ENCODE measurements at regions not wholly inside any gene's neighbourhood (a gene's known extent, or its start where the extent isn't known, plus 50 kb on each side); places are given as distances from the start of the nearest gene placed in this dataset.
"Not testable (repeated sequence)": the region's sequence is repeated elsewhere in the genome, so short reads cannot be mapped to it uniquely, and the experiment has no call there.

DNA sequence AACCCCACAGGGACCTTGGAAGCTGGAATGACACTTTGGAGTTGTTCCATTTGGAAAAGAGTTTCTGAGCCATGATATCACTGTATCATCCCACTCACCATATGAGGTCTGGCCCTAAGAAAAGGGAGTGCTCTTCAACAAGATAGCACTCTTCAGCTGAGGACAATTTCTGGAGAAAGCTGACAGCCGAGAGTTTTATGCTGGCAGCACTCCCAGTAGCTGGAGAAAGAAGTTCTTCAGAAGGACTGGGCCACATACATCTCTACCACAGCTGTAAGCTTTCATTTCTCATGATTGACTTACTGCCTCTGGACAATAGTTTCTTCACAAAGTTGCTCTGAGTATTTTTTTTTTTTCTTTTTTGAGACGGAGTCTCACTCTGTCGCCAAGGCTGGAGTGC is 914.4 kb upstream of the ADAMTS5 start:
- not testable (repeated sequence) for DNase-seq (ENCODE audit: low read depth)

DNA sequence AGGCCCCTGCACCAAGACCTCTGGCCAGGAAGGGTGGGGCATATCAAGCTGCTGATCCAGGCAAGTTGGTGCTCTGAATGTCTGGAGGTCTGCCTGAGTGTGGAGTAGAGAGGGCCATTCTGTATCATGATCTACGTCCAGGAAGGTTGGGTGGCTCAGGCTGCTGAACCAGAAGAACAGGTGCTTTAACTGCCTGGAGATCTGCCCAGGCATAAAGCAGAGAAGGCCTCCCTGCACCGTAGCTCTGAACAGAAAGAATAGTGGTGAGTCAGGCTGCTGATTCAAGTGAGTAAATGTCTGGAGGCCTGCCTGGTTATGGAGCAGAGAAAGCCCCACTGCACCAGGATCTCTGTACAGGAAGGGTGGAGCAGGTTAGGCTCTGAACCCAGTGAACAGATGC is 905.5 kb upstream of the ADAMTS5 start:
- not testable (repeated sequence) for DNase-seq (ENCODE audit: low read depth)

- DNase-seq (ENCODE audit: low read depth) = not testable (repeated sequence)
Observed at GRCh38 chr21:27870755-27871154, 903.9 kb upstream of the ADAMTS5 start.

DNA sequence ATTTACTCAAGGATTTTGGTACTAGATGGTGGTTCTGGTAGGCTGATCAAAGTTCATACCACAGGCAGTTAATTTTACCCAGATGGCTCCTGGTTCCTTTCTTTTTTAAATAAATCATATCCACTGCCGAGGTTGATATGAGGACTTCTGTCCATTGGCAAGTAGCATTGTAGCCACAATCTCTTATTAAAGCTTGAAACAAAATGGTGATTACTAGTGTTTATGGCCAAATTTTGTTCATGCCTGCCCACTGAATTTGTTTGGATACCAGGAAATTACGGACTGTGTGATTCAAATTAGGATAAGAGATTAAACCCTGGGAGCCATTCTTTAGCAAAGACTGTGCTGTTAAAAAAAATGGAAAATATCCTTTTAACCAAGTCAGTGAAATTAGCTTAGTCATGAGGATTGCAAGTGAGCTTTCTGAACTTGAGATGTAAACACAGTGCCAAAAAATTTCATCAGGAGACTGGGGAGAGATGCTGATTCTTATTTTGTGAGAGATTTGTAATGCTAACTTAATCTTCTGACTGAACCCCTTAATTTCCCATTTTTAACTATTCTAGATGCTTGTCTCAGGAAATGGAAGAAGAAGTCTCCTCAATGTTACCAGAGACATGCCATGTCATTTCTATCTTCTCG is 893.5 kb upstream of the ADAMTS5 start:
- DNase-seq (ENCODE audit: low read depth) = not testable (repeated sequence)

- not testable (repeated sequence) for DNase-seq (ENCODE audit: low read depth)
Observed at GRCh38 chr21:27858053-27858825, 891.4 kb upstream of the ADAMTS5 start.

DNA sequence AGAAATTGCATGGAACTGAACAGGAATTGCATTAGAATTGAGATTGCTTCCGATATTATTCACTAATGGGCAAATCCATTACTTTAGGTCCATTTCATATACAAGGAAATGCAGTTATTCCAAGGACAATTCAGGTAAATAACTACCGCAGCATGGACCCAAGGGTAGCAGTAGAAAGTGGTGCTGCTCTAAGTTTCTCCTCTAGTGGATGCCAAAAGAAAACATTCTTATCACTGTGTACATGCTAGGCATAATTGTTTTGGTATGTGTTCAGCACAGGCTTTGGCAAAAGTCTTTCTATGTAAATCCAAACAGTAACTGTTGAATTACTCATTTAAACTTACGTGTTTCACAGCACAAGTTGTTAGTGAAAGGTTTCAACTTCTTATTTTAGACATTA is 890.1 kb upstream of the ADAMTS5 start:
- DNase-seq (ENCODE audit: low read depth) = not testable (repeated sequence)

GRCh38 chr21:27841084-27841672 is 874.3 kb upstream of the ADAMTS5 start:
- DNase-seq (ENCODE audit: low read depth) = no peak

DNA sequence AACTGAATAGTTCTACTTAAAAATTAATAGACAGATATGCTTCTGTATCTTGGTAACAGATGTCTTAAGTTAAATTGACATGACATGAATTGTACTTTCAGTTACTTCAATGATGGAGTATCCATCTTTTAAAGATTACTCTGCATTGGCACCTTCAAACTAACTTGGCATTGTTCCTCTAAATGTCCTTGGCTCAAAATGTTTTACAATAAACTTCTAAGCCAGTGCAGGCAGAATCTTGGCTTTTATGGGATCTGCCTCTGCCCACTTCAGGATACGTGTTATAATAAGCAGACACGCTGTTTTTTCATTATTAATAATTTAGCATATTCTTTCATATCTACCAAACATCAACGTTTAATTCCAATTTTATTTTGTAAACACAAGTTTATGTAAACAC is 873.4 kb upstream of the ADAMTS5 start:
- no peak for DNase-seq (ENCODE audit: low read depth)

- no peak for DNase-seq (ENCODE audit: low read depth)
Observed at GRCh38 chr21:27839512-27840115, 872.7 kb upstream of the ADAMTS5 start.

- no peak for DNase-seq (ENCODE audit: low read depth)
Observed at GRCh38 chr21:27838573-27838972, 871.7 kb upstream of the ADAMTS5 start.

DNA sequence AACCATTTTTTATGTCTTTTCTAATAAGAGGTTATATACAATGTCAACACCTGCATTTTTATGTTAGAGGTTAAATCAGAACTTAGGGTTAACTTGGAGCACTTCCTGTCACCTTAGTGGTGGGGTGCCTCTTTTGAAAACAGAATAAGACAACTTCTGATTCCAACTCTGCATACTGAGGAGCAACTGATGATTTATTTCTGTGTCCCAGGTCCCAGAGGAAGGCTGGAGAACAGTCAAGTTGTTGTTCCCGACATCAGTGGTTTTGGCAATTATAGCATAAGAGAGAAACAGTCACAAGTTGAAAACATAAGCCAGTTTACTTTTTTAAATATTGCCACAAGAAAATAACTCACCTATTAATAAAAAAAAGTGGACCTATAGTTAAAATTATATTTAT is 871.0 kb upstream of the ADAMTS5 start:
- no peak for DNase-seq (ENCODE audit: low read depth)

GRCh38 chr21:27833298-27833697 is 866.4 kb upstream of the ADAMTS5 start:
- DNase-seq (ENCODE audit: low read depth) = no peak

DNA sequence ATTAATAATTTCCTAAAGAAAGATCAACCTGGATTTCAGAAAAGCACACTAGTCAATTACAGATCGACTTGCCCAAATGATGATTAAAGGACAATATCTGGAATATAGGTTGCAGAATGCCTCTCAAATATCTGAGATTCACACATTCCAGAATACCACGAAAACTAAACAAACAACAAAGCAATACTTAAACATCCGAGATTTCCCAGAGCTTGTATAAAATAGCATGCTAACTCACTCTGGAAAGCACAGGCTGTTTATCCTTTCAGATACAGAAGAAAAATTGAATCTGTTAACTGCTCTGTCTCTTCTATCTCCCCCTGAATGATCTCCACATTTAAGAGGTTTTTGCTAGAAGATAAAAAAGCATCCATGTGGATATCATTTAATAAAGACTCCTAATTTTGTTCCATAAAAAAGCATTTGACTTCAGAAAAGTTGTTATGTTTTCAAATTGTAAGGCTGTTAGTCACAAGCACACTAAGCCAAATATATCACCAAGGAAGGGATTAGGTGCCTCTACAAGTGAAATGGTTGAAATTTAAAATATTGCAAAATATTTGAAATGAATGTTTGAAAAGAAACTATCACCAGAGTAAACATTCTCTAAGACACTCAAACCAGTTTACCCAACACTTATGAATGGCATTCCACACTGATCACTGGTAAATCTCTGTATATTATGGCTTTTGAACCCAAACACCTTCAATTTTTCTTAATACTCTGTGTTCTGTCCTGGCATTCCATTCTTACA is 865.1 kb upstream of the ADAMTS5 start:
- DNase-seq (ENCODE audit: low read depth) = no peak

- DNase-seq (ENCODE audit: low read depth) = no peak
Observed at GRCh38 chr21:27831177-27831576, 864.3 kb upstream of the ADAMTS5 start.

- DNase-seq (ENCODE audit: low read depth) = no peak
Observed at GRCh38 chr21:27827972-27828371, 861.1 kb upstream of the ADAMTS5 start.

DNA sequence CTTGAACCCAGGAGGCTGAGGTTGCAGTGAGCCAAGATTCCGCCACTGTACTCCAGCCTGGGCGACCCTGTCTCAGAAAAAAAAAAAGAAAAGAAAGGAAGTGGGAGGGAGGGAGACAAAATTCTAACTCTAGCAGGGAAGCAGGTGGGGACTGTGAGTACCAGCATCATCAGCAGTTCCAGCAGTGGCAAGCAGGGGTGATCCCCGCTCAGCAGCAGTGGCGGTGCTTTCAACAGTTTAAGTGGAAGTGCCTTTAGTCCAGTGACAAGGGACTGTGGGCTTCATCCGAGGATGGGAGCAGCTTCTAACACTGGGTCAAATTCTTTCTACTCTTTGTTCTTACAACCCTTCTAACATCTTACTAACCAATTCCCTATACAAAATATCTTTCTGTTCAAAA is 858.1 kb upstream of the ADAMTS5 start:
- DNase-seq (ENCODE audit: low read depth) = no peak

DNA sequence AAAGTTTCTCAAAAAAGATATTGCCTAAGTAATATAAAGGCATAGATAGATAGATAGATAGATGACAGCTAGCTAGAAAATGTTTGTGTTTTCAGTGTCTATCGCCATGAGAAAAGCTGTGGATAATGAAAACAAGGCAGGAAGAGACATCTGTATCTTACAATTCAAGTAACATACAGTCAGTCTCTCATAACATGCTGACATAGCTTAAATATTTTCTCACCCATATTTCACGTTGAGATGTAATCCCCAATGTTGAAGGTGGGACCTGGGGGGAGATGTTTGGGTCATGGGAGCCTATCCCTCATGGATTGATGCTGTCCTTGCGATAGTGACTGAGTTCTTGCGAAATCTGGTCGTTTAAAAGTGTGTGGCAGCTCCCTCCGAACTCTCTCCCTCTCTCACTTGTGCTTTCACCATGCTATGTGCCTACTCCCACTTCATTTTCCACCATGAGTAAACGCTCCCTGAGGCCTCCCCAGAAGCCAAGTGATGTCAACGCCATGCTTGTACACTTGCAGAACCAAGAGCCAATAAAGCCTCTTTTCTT is 856.8 kb upstream of the ADAMTS5 start:
- DNase-seq (ENCODE audit: low read depth) = no peak

- no peak for DNase-seq (ENCODE audit: low read depth)
Observed at GRCh38 chr21:27820342-27820741, 853.5 kb upstream of the ADAMTS5 start.

DNA sequence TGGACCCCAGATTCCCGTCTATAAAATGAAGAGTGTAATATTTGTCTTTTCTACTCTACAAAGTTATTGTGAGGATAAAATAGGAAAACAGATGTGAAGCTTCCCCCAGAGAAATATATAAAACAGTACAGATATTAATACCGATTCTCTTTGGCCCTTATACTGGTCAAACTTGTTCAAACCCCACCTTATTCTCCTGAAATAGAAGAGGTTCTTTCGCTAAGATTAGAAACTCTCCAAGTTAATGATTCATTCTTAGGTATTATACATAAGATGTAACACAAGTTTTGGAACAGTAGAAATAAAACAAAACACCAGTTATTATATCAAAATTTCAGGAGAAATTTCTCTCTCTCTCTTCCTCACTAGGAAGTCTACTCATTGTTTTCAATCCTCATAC is 852.4 kb upstream of the ADAMTS5 start:
- DNase-seq (ENCODE audit: low read depth) = no peak

- DNase-seq (ENCODE audit: low read depth) = no peak
Observed at GRCh38 chr21:27818847-27819246, 852.0 kb upstream of the ADAMTS5 start.

- DNase-seq (ENCODE audit: low read depth) = no peak
Observed at GRCh38 chr21:27817902-27818623, 851.2 kb upstream of the ADAMTS5 start.

Data from activated T-helper 1 cell treated with Interleukin-2 at 50 U/mL for 16 hours (primary cell).